GM12891 (cell line): ENCODE measurements at regions not wholly inside any gene's neighbourhood (a gene's known extent, or its start where the extent isn't known, plus 50 kb on each side); places are given as distances from the start of the nearest gene placed in this dataset.

ENCODE experiments used
- PAX5 ChIP-seq: IDR thresholded peaks from 2 replicates; pipeline ENCODE4 v1.6.1; 2011; ENCODE audit warnings: low read length, moderate library complexity, mild to moderate bottlenecking; ENCODE audit not compliant: insufficient read depth, severe bottlenecking
- POLR2A ChIP-seq: IDR thresholded peaks from 2 replicates; pipeline ENCODE4 v1.6.1; 2011; ENCODE audit warnings: low read depth, low read length, control low read depth
- POLR2AphosphoS5 ChIP-seq: IDR thresholded peaks from 2 replicates; pipeline ENCODE4 v1.6.1; 2011; ENCODE audit warnings: low read depth, low read length, control low read depth
- POU2F2 ChIP-seq: IDR thresholded peaks from 2 replicates; pipeline ENCODE4 v1.6.1; 2011; ENCODE audit warnings: low read depth, mild to moderate bottlenecking, control low read depth, low read length, moderate library complexity
- SPI1 ChIP-seq: IDR thresholded peaks from 2 replicates; pipeline ENCODE4 v1.6.1; 2011; ENCODE audit warnings: low read depth, low read length, control low read depth
- TAF1 ChIP-seq: IDR thresholded peaks from 2 replicates; pipeline ENCODE4 v1.6.1; 2011; ENCODE audit warnings: low read depth, low read length, control low read depth

DNA sequence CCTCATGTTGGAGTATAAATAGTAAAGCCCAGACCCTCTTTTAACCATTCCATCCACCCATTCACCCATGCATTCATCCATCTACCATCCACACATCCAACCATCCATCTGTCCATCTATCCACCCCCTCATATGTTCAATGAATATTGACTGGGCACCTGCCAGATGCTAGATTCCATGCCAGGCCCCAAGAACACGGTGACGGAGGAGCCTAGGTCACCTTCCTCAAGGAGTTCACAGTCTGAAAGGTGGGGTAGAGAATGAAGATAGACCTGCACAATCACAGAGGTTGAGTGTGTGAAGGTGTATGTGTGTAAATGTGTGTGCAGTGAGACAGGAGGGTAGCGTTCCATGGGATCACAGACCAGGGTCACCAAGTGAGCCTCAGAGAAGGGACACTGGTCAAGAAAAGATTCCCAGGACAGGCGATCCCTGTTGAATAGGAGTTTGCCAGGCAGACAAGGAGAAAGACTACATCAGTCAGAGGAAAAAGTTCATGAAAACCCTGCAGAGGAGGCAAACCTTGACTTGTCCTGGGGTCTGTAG is 287.2 kb downstream of the CYP26B1 start:
- TF ChIP-seq POLR2A, result no peak
- no peak for TF ChIP-seq TAF1
- no peak for TF ChIP-seq PAX5
- TF ChIP-seq POLR2AphosphoS5, result no peak
- TF ChIP-seq SPI1, result no peak
- no peak for TF ChIP-seq POU2F2
